GM12878 (cell line): ENCODE measurements at regions not wholly inside any gene's neighbourhood (a gene's known extent, or its start where the extent isn't known, plus 50 kb on each side); places are given as distances from the start of the nearest gene placed in this dataset.

ENCODE experiments used
- ATAC-seq: fragments of 200-7000 bp; cut with Tn5 transposase; 3 replicates; pipeline ENCODE4 v1.9.1; 2020; ENCODE audit warnings: mild to moderate bottlenecking, moderate library complexity
- BruUV-seq: library from RNA; stranded (reverse); fragments of 400-500 nt; replicated peaks from 2 replicates; lab custom pipeline; 2021; lab: Mats Ljungman, UMichigan
- CTCF ChIA-PET: fragments of 300-600 bp; sonication (Branson Sonifier 250); formaldehyde crosslinking; extraction: SDS; loops from one replicate; lab custom pipeline; 2021; ENCODE audit warnings: inconsistent platforms; lab: Yijun Ruan, JAX
- POLR2A ChIA-PET: fragments of 350-600 bp; formaldehyde crosslinking; extraction: SDS; loops from one replicate; lab custom pipeline; 2021; ENCODE audit warnings: inconsistent platforms; lab: Charles Lee
- RAD21 ChIA-PET: fragments of 300-600 bp; sonication (Branson Sonifier 250); formaldehyde crosslinking; loops from one replicate; lab custom pipeline; 2023; ENCODE audit warnings: antibody characterized with exemption; ENCODE audit not compliant: unreplicated experiment; lab: Charles Lee
- SMC1A ChIA-PET: fragments of 300-600 bp; sonication (Branson Sonifier 250); formaldehyde crosslinking; loops from one replicate; lab custom pipeline; 2023; ENCODE audit not compliant: unreplicated experiment, uncharacterized antibody; lab: Charles Lee
- DNase-seq: peaks from one replicate; pipeline ENCODE4 v3.0.0-alpha.2; 2011; ENCODE audit warnings: low read depth, low spot score
- FAIRE-seq: peaks from 3 replicates; lab custom pipeline; 2011; peaks lifted over from hg19 to GRCh38; lab: Jason Lieb, UNC
- H2AFZ ChIP-seq: 2 replicates; pipeline ENCODE4 v1.6.0; 2011; ENCODE audit warnings: low read depth, low read length, control low read depth; ENCODE audit not compliant: control insufficient read depth
- H3K27ac ChIP-seq: 2 replicates; pipeline ENCODE4 v1.5.1; 2011; ENCODE audit warnings: control low read depth; ENCODE audit not compliant: control insufficient read depth, insufficient read depth
- H3K27me3 ChIP-seq, 2 experiments: replicated peaks in 1 of 2; 2 replicates each; pipeline versions ENCODE4 v1.6.0 to v1.6.1; 2011; ENCODE audit warnings: low read length in 1 of 2; ENCODE audit not compliant: control insufficient read depth in 2 of 2, insufficient read depth in 2 of 2
- H3K36me3 ChIP-seq, 2 experiments: 2 replicates each; pipeline ENCODE4 v1.5.1; 2011; ENCODE audit warnings: low read length in 1 of 2; ENCODE audit not compliant: control insufficient read depth in 2 of 2, insufficient read depth in 2 of 2
- H3K4me1 ChIP-seq: 2 replicates; pipeline ENCODE4 v1.6.1; 2011; ENCODE audit warnings: mild to moderate bottlenecking, low read length, moderate library complexity, mixed read lengths; ENCODE audit not compliant: control insufficient read depth, insufficient read depth
- H3K4me2 ChIP-seq: 2 replicates; pipeline ENCODE4 v1.6.0; 2011; ENCODE audit warnings: control low read depth; ENCODE audit not compliant: control insufficient read depth, insufficient read depth
- H3K4me3 ChIP-seq: fragments of 200-600 bp; sonication (generic); 2 replicates; pipeline ENCODE4 v1.5.1; 2016
- H3K79me2 ChIP-seq: 2 replicates; pipeline ENCODE4 v1.6.0; 2011; ENCODE audit warnings: low read length; ENCODE audit not compliant: control insufficient read depth, insufficient read depth
- H3K9ac ChIP-seq: 2 replicates; pipeline ENCODE4 v1.8.0; 2011; ENCODE audit warnings: low read length, control low read depth, mixed read lengths; ENCODE audit not compliant: control insufficient read depth, insufficient read depth
- H3K9me3 ChIP-seq: replicated peaks from 3 replicates; pipeline ENCODE4 v1.5.1; 2011; ENCODE audit warnings: mild to moderate bottlenecking, low read length; ENCODE audit not compliant: control insufficient read depth, insufficient read depth
- H4K20me1 ChIP-seq: 2 replicates; pipeline ENCODE4 v1.6.0; 2011; ENCODE audit not compliant: control insufficient read depth, insufficient read depth
- CBX3 ChIP-seq: fragments of 200-600 bp; sonication (generic); IDR thresholded peaks from 2 replicates; pipeline ENCODE4 v1.6.1; 2016; ENCODE audit warnings: low read depth, borderline replicate concordance
- CREM ChIP-seq: IDR thresholded peaks from 2 replicates; pipeline ENCODE4 v1.6.1; 2014; ENCODE audit warnings: antibody characterized with exemption, low read depth
- MTA2 ChIP-seq: fragments of 450-650 bp; IDR thresholded peaks from 2 replicates; pipeline ENCODE4 v1.6.1; 2016; ENCODE audit warnings: low read depth, mild to moderate bottlenecking, moderate library complexity
- NFIC ChIP-seq: IDR thresholded peaks from 2 replicates; pipeline ENCODE4 v1.6.1; 2012; ENCODE audit warnings: low read depth, mild to moderate bottlenecking, inconsistent platforms, low read length, moderate library complexity
- POLR2AphosphoS5 ChIP-seq: IDR thresholded peaks from 2 replicates; pipeline ENCODE4 v1.6.1; 2011; ENCODE audit warnings: mild to moderate bottlenecking, low read length, inconsistent platforms
- RBBP5 ChIP-seq: fragments of 200-600 bp; sonication (generic); conservative IDR thresholded peaks from 2 replicates; pipeline ENCODE4 v1.6.1; 2016
- RFX5 ChIP-seq: IDR thresholded peaks from 2 replicates; pipeline ENCODE4 v1.6.1; 2011; ENCODE audit warnings: low read depth, low read length, improper control_type of control experiment
- TCF12 ChIP-seq: IDR thresholded peaks from 2 replicates; pipeline ENCODE4 v1.6.1; 2011; ENCODE audit warnings: low read depth, mild to moderate bottlenecking, low read length
- WGBS: methylation state at CpG from one replicate; pipeline ENCODE4 v1.1.6; 2016; ENCODE audit warnings: low lambda C conversion rate; ENCODE audit not compliant: insufficient replicate concordance, insufficient coverage; ENCODE audit errors: missing lambda C conversion rate; 5-methylcytosine and 5-hydroxymethylcytosine counted together
- in situ Hi-C: fragments of 300-500 bp; cut with MboI; formaldehyde crosslinking; loops from 9 replicates; pipeline ENCODE4 v1.14.3; 2018; ENCODE audit warnings: mixed read lengths
- intact Hi-C: fragments of 100-400 bp; cut with micrococcal nuclease; formaldehyde crosslinking; loops from one replicate; pipeline ENCODE4 v1.14.2; 2022; ENCODE audit not compliant: unreplicated experiment
- TF ChIP-seq, protein P1 (sequence below): fragments of 450-650 bp; formaldehyde crosslinking; IDR thresholded peaks from 2 replicates; pipeline ENCODE4 v1.4.0; 2022; ENCODE audit warnings: mild to moderate bottlenecking, moderate library complexity
- TF ChIP-seq, protein P2 (sequence below): fragments of 150-350 bp; IDR thresholded peaks from 2 replicates; pipeline ENCODE4 v1.6.1; 2014; ENCODE audit warnings: mild to moderate bottlenecking, low read depth, low read length
- TF ChIP-seq, protein P3 (sequence below), 3 experiments: IDR thresholded peaks in 2 of 3; conservative IDR thresholded peaks in 1 of 3; 2 replicates each; pipeline ENCODE4 v1.5.1; 2011; ENCODE audit warnings: low read depth in 3 of 3, low read length in 3 of 3, mild to moderate bottlenecking in 3 of 3, control low read depth in 2 of 3, moderate library complexity in 2 of 3, inconsistent platforms in 1 of 3, mixed read lengths in 1 of 3; ENCODE audit not compliant: control insufficient read depth in 2 of 3, insufficient read depth in 1 of 3; ENCODE audit errors: extremely low read depth in 1 of 3
- TF ChIP-seq, protein P4 (sequence below): fragments of 450-650 bp; IDR thresholded peaks from 2 replicates; pipeline ENCODE4 v1.6.1; 2017; ENCODE audit warnings: low read depth, mild to moderate bottlenecking, moderate library complexity

DNA sequence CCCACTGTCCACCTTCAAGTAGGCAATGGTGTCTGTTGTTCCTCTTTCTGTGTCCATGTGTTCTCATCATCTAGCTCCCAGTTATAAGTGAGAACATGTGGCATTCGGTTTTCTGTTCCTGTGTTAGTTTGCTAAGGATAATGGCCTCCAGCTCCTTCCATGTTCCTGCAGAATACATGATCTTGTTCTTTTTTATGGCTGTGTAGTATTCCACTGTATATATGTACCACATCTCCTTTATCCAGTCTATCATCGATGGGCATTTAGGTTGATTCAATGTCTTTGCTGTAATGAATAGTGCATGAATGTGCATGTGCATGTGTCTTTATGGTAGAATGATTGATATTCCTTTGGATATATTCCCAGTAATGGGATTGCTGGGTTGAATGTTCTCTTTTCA lies 123.3 kb upstream of the LHX5 start:
- H3K27ac ChIP-seq = no peak overlapping the region
- TF ChIP-seq CBX3 (no peak), MTA2 (no peak), TCF12 (no peak), RFX5 (no peak), NFIC (no peak), RBBP5 (no peak), CREM (no peak), POLR2AphosphoS5 (no peak)
- TF ChIP-seq, protein P1, sequence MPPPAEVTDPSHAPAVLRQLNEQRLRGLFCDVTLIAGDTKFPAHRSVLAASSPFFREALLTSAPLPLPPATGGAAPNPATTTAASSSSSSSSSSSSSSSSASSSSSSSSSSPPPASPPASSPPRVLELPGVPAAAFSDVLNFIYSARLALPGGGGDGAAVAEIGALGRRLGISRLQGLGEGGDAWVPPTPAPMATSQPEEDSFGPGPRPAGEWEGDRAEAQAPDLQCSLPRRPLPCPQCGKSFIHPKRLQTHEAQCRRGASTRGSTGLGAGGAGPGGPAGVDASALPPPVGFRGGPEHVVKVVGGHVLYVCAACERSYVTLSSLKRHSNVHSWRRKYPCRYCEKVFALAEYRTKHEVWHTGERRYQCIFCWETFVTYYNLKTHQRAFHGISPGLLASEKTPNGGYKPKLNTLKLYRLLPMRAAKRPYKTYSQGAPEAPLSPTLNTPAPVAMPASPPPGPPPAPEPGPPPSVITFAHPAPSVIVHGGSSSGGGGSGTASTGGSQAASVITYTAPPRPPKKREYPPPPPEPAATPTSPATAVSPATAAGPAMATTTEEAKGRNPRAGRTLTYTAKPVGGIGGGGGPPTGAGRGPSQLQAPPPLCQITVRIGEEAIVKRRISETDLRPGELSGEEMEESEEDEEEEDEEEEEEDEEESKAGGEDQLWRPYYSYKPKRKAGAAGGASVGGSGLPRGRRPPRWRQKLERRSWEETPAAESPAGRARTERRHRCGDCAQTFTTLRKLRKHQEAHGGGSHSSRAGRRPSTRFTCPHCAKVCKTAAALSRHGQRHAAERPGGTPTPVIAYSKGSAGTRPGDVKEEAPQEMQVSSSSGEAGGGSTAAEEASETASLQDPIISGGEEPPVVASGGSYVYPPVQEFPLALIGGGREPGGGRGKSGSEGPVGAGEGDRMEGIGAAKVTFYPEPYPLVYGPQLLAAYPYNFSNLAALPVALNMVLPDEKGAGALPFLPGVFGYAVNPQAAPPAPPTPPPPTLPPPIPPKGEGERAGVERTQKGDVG (CRISPR knock-in tag) = no peak
- TF ChIP-seq, protein P2, sequence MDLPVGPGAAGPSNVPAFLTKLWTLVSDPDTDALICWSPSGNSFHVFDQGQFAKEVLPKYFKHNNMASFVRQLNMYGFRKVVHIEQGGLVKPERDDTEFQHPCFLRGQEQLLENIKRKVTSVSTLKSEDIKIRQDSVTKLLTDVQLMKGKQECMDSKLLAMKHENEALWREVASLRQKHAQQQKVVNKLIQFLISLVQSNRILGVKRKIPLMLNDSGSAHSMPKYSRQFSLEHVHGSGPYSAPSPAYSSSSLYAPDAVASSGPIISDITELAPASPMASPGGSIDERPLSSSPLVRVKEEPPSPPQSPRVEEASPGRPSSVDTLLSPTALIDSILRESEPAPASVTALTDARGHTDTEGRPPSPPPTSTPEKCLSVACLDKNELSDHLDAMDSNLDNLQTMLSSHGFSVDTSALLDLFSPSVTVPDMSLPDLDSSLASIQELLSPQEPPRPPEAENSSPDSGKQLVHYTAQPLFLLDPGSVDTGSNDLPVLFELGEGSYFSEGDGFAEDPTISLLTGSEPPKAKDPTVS = no peak
- TF ChIP-seq, protein P3, sequence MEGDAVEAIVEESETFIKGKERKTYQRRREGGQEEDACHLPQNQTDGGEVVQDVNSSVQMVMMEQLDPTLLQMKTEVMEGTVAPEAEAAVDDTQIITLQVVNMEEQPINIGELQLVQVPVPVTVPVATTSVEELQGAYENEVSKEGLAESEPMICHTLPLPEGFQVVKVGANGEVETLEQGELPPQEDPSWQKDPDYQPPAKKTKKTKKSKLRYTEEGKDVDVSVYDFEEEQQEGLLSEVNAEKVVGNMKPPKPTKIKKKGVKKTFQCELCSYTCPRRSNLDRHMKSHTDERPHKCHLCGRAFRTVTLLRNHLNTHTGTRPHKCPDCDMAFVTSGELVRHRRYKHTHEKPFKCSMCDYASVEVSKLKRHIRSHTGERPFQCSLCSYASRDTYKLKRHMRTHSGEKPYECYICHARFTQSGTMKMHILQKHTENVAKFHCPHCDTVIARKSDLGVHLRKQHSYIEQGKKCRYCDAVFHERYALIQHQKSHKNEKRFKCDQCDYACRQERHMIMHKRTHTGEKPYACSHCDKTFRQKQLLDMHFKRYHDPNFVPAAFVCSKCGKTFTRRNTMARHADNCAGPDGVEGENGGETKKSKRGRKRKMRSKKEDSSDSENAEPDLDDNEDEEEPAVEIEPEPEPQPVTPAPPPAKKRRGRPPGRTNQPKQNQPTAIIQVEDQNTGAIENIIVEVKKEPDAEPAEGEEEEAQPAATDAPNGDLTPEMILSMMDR (IDR thresholded peaks at IDR 0.05 in 2 of 3, conservative IDR thresholded peaks at IDR 0.05 in 1 of 3; ENCODE audit: control insufficient read depth in 2 of 3, extremely low read depth in 1 of 3, insufficient read depth in 1 of 3, low read depth in 3 of 3, low read length in 3 of 3) = no peak
- TF ChIP-seq, protein P4, sequence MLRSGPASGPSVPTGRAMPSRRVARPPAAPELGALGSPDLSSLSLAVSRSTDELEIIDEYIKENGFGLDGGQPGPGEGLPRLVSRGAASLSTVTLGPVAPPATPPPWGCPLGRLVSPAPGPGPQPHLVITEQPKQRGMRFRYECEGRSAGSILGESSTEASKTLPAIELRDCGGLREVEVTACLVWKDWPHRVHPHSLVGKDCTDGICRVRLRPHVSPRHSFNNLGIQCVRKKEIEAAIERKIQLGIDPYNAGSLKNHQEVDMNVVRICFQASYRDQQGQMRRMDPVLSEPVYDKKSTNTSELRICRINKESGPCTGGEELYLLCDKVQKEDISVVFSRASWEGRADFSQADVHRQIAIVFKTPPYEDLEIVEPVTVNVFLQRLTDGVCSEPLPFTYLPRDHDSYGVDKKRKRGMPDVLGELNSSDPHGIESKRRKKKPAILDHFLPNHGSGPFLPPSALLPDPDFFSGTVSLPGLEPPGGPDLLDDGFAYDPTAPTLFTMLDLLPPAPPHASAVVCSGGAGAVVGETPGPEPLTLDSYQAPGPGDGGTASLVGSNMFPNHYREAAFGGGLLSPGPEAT = no peak
- intact Hi-C loops = no loop called here
- no peak for FAIRE-seq
- BruUV-seq = no TSS peak
- no peaks in the 10 kb centered on the region; a peak in 1 of 4 replicates for H3K27me3 ChIP-seq
- ChIA-PET CTCF (interaction anchor here (0.6 kb wide), 1 partner anchor 27 kb away, joined by 3 read pairs; no protein-coding TSS in a partner anchor), RAD21 (no interaction called here), POLR2A (no interaction called here), SMC1A (no interaction called here)
- H3K4me1 ChIP-seq = no peaks in the 10 kb centered on the region
- H4K20me1 ChIP-seq = no peaks in the 10 kb centered on the region
- H3K9me3 ChIP-seq = no peaks in the 10 kb centered on the region
- no peak overlapping the region for H3K9ac ChIP-seq
- H3K4me3 ChIP-seq = no peak overlapping the region
- DNase-seq = no peak
- no peaks in the 10 kb centered on the region for H3K79me2 ChIP-seq
- H3K36me3 ChIP-seq = no peaks in the 10 kb centered on the region
- no peak for ATAC-seq
- H2AFZ ChIP-seq = no peak overlapping the region
- WGBS = 36% methylated on average over 2 of the region's 2 CpGs
- in situ Hi-C loops = no loop called here
- no peak overlapping the region for H3K4me2 ChIP-seq
